ENCODE measurements at regions not wholly inside any gene's neighbourhood (a gene's known extent, or its start where the extent isn't known, plus 50 kb on each side); places are given as distances from the start of the nearest gene placed in this dataset.

DNA sequence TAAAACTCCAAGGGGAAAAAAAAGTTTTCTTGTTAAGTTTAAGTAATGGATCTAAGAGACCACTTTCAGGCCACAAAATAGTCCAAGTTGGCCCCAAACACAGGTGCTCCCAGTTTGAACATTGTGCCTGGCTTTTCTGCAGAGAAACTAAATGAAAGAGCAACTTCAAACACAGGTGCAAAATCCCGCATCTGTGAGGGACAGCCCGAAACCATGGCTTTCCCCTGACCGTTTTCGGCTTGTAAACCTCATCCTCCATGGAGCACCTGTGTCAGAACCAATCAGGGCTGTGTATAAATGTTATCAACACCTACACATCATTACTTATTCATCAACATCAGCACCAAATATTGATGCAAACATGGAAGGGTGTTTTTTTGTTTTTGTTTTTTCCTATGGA lies 126.8 kb upstream of the OBI1 start:
- TF ChIP-seq, protein P1, sequence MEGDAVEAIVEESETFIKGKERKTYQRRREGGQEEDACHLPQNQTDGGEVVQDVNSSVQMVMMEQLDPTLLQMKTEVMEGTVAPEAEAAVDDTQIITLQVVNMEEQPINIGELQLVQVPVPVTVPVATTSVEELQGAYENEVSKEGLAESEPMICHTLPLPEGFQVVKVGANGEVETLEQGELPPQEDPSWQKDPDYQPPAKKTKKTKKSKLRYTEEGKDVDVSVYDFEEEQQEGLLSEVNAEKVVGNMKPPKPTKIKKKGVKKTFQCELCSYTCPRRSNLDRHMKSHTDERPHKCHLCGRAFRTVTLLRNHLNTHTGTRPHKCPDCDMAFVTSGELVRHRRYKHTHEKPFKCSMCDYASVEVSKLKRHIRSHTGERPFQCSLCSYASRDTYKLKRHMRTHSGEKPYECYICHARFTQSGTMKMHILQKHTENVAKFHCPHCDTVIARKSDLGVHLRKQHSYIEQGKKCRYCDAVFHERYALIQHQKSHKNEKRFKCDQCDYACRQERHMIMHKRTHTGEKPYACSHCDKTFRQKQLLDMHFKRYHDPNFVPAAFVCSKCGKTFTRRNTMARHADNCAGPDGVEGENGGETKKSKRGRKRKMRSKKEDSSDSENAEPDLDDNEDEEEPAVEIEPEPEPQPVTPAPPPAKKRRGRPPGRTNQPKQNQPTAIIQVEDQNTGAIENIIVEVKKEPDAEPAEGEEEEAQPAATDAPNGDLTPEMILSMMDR (IDR thresholded peaks at IDR 0.05) = no peak
- no peak for TF ChIP-seq EZH2 (IDR thresholded peaks at IDR 0.05; ENCODE audit: borderline replicate concordance, insufficient read depth, low read depth, low read length, poor library complexity, severe bottlenecking)
